Right lobe of liver (tissue), 6 donors: ENCODE measurements at regions not wholly inside any gene's neighbourhood (a gene's known extent, or its start where the extent isn't known, plus 50 kb on each side); places are given as distances from the start of the nearest gene placed in this dataset.

Experiments
- ATAC-seq, 4 donors: fragments of 200-7000 bp; cut with Tn5 transposase; one replicate each; pipeline ENCODE4 v1.9.1; 2020; ENCODE audit warnings: mild to moderate bottlenecking in 4 of 4, moderate library complexity in 4 of 4
- DNase-seq, 3 donors: peaks; one replicate each; pipeline ENCODE4 v3.0.0-alpha.2; 2020
- H3K27ac ChIP-seq, 3 donors: fragments of 200-600 bp; one replicate each; pipeline ENCODE4 v1.8.0; 2022
- H3K27me3 ChIP-seq, 2 donors: fragments of 200-600 bp; one replicate each; pipeline ENCODE4 v1.8.0; 2022
- H3K36me3 ChIP-seq, 4 donors: fragments of 200-600 bp; sonication (generic) in 1 of 4; one replicate each; pipeline versions ENCODE4 v1.5.1 to v1.8.0; 2017 to 2022; ENCODE audit warnings: control low read depth in 1 of 4
- H3K4me1 ChIP-seq, 4 donors: fragments of 200-600 bp; sonication (generic) in 1 of 4; one replicate each; pipeline versions ENCODE4 v1.5.1 to v1.8.0; 2017 to 2022; ENCODE audit warnings: control low read depth in 1 of 4
- H3K4me3 ChIP-seq, 3 donors: fragments of 200-600 bp; one replicate each; pipeline ENCODE4 v1.8.0; 2022
- H3K9me3 ChIP-seq, 4 donors: fragments of 200-600 bp; sonication (generic) in 1 of 4; one replicate each; pipeline versions ENCODE4 v1.5.1 to v1.8.0; 2017 to 2022; ENCODE audit warnings: control low read depth in 1 of 4
- CTCF ChIP-seq, 4 donors: fragments of 200-600 bp in 3 of 4; fragments of 450-650 bp in 1 of 4; IDR thresholded peaks; one replicate each; pipeline versions ENCODE4 v1.5.1 to v1.8.0; 2016 to 2022; ENCODE audit warnings: antibody characterized with exemption in 4 of 4, mild to moderate bottlenecking in 2 of 4
- POLR2A ChIP-seq: fragments of 450-650 bp; IDR thresholded peaks from one replicate; pipeline ENCODE4 v1.6.1; 2017; ENCODE audit warnings: antibody characterized with exemption, mild to moderate bottlenecking
- WGBS: methylation state at CpG from one replicate; pipeline ENCODE4 v1.1.6; 2018; ENCODE audit warnings: low coverage, low lambda C conversion rate; ENCODE audit not compliant: insufficient coverage; ENCODE audit errors: missing lambda C conversion rate; 5-methylcytosine and 5-hydroxymethylcytosine counted together
- intact Hi-C, 2 donors: fragments of 100-400 bp; cut with DNase I; formaldehyde crosslinking; loops; one replicate each; pipeline versions ENCODE4 v1.11.2 to v1.14.1; 2022
- donor health status: DM: no; HTN: yes; CAD: no.
- donor health status: DM: no; HTN: no; CAD: no.
- donor health status: DM: no; HTN: no; CAD: no.
- donor health status: DM: no; HTN: yes; CAD: no.
- donor health status: DM: no; HTN: yes; CAD: no.

GRCh38 chr15:87576486-87577176 is 679.9 kb downstream of the NTRK3 start:
- 35% methylated on average over 3 of the region's 3 CpGs for WGBS

GRCh38 chr15:87575896-87576473 is 680.6 kb downstream of the NTRK3 start:
- ATAC-seq (no peak), DNase-seq (no peak)
- Histone ChIP-seq H3K36me3 (no peaks in the 10 kb centered on the region), H3K4me3 (no peak overlapping the region), H3K27me3 (no peaks in the 10 kb centered on the region), H3K9me3 (no peaks in the 10 kb centered on the region), H3K27ac (no peak overlapping the region), H3K4me1 (no peaks in the 10 kb centered on the region)
- WGBS, result 66% methylated on average over 3 of the region's 3 CpGs
- intact Hi-C loops, result no loop called here
- no peak for TF ChIP-seq CTCF (IDR thresholded peaks at IDR 0.05)
- TF ChIP-seq POLR2A, result no peak

More at GRCh38 chr15:87576486-87577176, 679.9 kb downstream of the NTRK3 start:
- Histone ChIP-seq H3K36me3 (no peaks in the 10 kb centered on the region), H3K27me3 (no peaks in the 10 kb centered on the region), H3K9me3 (no peaks in the 10 kb centered on the region), H3K4me3 (no peak overlapping the region), H3K4me1 (no peaks in the 10 kb centered on the region), H3K27ac (no peak overlapping the region)
- intact Hi-C loops, result no loop called here
- TF ChIP-seq POLR2A, result no peak
- TF ChIP-seq CTCF (IDR thresholded peaks at IDR 0.05), result no peak
- no peak for DNase-seq
- ATAC-seq, result no peak

GRCh38 chr15:87573534-87573933 is 683.0 kb downstream of the NTRK3 start:
- TF ChIP-seq POLR2A (no peak), CTCF (IDR thresholded peaks at IDR 0.05) (no peak)
- H3K9me3 ChIP-seq, result no peaks in the 10 kb centered on the region
- H3K36me3 ChIP-seq, result no peaks in the 10 kb centered on the region
- H3K27me3 ChIP-seq, result no peaks in the 10 kb centered on the region
- no peak for ATAC-seq
- no peak for DNase-seq
- H3K27ac ChIP-seq, result no peak overlapping the region
- WGBS, result 46% methylated on average over 1 of the region's 1 CpG
- no peaks in the 10 kb centered on the region for H3K4me1 ChIP-seq
- no peak overlapping the region for H3K4me3 ChIP-seq
- intact Hi-C loops, result no loop called here

- no peaks in the 10 kb centered on the region for H3K27me3 ChIP-seq
- H3K4me3 ChIP-seq, result no peak overlapping the region
- no peak overlapping the region for H3K27ac ChIP-seq
- TF ChIP-seq POLR2A (no peak), CTCF (IDR thresholded peaks at IDR 0.05) (no peak)
- 43% methylated on average over 3 of the region's 6 CpGs for WGBS
- no peaks in the 10 kb centered on the region for H3K4me1 ChIP-seq
- intact Hi-C loops, result no loop called here
- ATAC-seq (no peak), DNase-seq (no peak)
- H3K9me3 ChIP-seq, result no peaks in the 10 kb centered on the region
- H3K36me3 ChIP-seq, result no peaks in the 10 kb centered on the region
These were observed 683.5 kb downstream of the NTRK3 start for GRCh38 chr15:87573039-87573438.
